ENCODE measurements at regions not wholly inside any gene's neighbourhood (a gene's known extent, or its start where the extent isn't known, plus 50 kb on each side); places are given as distances from the start of the nearest gene placed in this dataset.

DNA sequence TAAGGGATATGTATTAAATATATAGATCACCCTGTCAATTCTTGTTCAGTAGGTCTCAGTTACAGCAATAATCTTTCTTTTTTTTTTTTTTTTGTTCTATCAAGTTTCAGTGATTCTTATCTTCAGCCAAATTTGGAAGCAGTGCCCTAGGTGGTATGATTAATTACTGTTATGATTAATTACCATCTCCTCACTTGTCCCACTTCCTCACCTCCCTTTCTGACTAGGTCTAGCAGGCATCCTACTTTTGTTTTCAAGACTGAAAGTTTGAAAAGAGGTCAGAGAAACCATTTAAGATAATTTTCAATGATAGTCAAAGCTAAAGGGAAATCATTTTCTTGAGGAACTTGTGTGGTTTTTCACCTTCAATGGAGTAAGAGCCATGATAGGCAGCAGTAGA is 144.0 kb upstream of the CNTN4 start:
- no peaks in the 10 kb centered on the region for H3K27me3 ChIP-seq (ENCODE audit: insufficient read depth, low read length, poor library complexity, severe bottlenecking)
- H3K9me3 ChIP-seq (ENCODE audit: insufficient read depth, low read depth, low read length), result 0 out of 2 replicates have a peak, but pooled peaks cover 4% of the 10 kb centered on the region
- no peaks in the 10 kb centered on the region for H3K9me2 ChIP-seq (replicated peaks; ENCODE audit: low read depth, low read length)

GRCh38 chr3:1955170-1955569 is 143.5 kb upstream of the CNTN4 start:
- Histone ChIP-seq H3K4me1 (ENCODE audit: insufficient read depth, low read length, poor library complexity, severe bottlenecking) (no peaks in the 10 kb centered on the region), H2AFZ (ENCODE audit: low read length) (no peak overlapping the region), H3K4me3 (ENCODE audit: low read length, poor library complexity, severe bottlenecking) (no peak overlapping the region), H3K4me2 (ENCODE audit: low read depth, low read length, poor library complexity, severe bottlenecking) (no peak overlapping the region), H3K27me3 (ENCODE audit: insufficient read depth, low read length, poor library complexity, severe bottlenecking) (no peaks in the 10 kb centered on the region), H3F3A (ENCODE audit: low read depth) (no peaks in the 10 kb centered on the region), H3K9me3 (ENCODE audit: insufficient read depth, low read depth, low read length) (0 out of 2 replicates have a peak, but pooled peaks cover 4% of the 10 kb centered on the region), H3K36me3 (ENCODE audit: insufficient read depth, low read length) (no peaks in the 10 kb centered on the region), H3K9me2 (replicated peaks; ENCODE audit: low read depth, low read length) (no peaks in the 10 kb centered on the region), H3K79me2 (ENCODE audit: insufficient read depth, low read length) (no peaks in the 10 kb centered on the region), H4K20me1 (ENCODE audit: insufficient read depth, low read length, poor library complexity, severe bottlenecking) (no peaks in the 10 kb centered on the region), H3K9ac (ENCODE audit: low read depth, low read length, poor library complexity, severe bottlenecking) (no peak overlapping the region)
- TF ChIP-seq EZH2phosphoT487 (IDR thresholded peaks at IDR 0.05; ENCODE audit: borderline replicate concordance) (no peak), CTCF (conservative IDR thresholded peaks at IDR 0.05; ENCODE audit: low read length) (no peak)

More for the DNA sequence above, 144.0 kb upstream of the CNTN4 start:
- no peaks in the 10 kb centered on the region for H3K79me2 ChIP-seq (ENCODE audit: insufficient read depth, low read length)
- H4K20me1 ChIP-seq (ENCODE audit: insufficient read depth, low read length, poor library complexity, severe bottlenecking), result no peaks in the 10 kb centered on the region
- H3K4me3 ChIP-seq (ENCODE audit: low read length, poor library complexity, severe bottlenecking), result no peak overlapping the region
- H3K9ac ChIP-seq (ENCODE audit: low read depth, low read length, poor library complexity, severe bottlenecking), result no peak overlapping the region
- no peak overlapping the region for H3K4me2 ChIP-seq (ENCODE audit: low read depth, low read length, poor library complexity, severe bottlenecking)
- no peaks in the 10 kb centered on the region for H3F3A ChIP-seq (ENCODE audit: low read depth)
- no peaks in the 10 kb centered on the region for H3K4me1 ChIP-seq (ENCODE audit: insufficient read depth, low read length, poor library complexity, severe bottlenecking)
- H3K36me3 ChIP-seq (ENCODE audit: insufficient read depth, low read length), result no peaks in the 10 kb centered on the region
- TF ChIP-seq EZH2phosphoT487 (IDR thresholded peaks at IDR 0.05; ENCODE audit: borderline replicate concordance), result no peak
- no peak for TF ChIP-seq CTCF (conservative IDR thresholded peaks at IDR 0.05; ENCODE audit: low read length)
- no peak overlapping the region for H2AFZ ChIP-seq (ENCODE audit: low read length)

- H3K4me1 ChIP-seq (ENCODE audit: insufficient read depth, low read length, poor library complexity, severe bottlenecking), result no peaks in the 10 kb centered on the region
- H2AFZ ChIP-seq (ENCODE audit: low read length), result no peak overlapping the region
- H3F3A ChIP-seq (ENCODE audit: low read depth), result no peaks in the 10 kb centered on the region
- no peak overlapping the region for H3K4me3 ChIP-seq (ENCODE audit: low read length, poor library complexity, severe bottlenecking)
- TF ChIP-seq CTCF (conservative IDR thresholded peaks at IDR 0.05; ENCODE audit: low read length), result no peak
- no peak for TF ChIP-seq EZH2phosphoT487 (IDR thresholded peaks at IDR 0.05; ENCODE audit: borderline replicate concordance)
- H4K20me1 ChIP-seq (ENCODE audit: insufficient read depth, low read length, poor library complexity, severe bottlenecking), result no peaks in the 10 kb centered on the region
- H3K36me3 ChIP-seq (ENCODE audit: insufficient read depth, low read length), result no peaks in the 10 kb centered on the region
- no peaks in the 10 kb centered on the region for H3K79me2 ChIP-seq (ENCODE audit: insufficient read depth, low read length)
- H3K9me2 ChIP-seq (replicated peaks; ENCODE audit: low read depth, low read length), result no peaks in the 10 kb centered on the region
- 0 out of 2 replicates have a peak, but pooled peaks cover 4% of the 10 kb centered on the region for H3K9me3 ChIP-seq (ENCODE audit: insufficient read depth, low read depth, low read length)
- H3K27me3 ChIP-seq (ENCODE audit: insufficient read depth, low read length, poor library complexity, severe bottlenecking), result no peaks in the 10 kb centered on the region
- H3K9ac ChIP-seq (ENCODE audit: low read depth, low read length, poor library complexity, severe bottlenecking), result no peak overlapping the region
- no peak overlapping the region for H3K4me2 ChIP-seq (ENCODE audit: low read depth, low read length, poor library complexity, severe bottlenecking)
Observed at GRCh38 chr3:1955750-1956149, 142.9 kb upstream of the CNTN4 start.

All from Loucy (cell line).